Activated T-cell treated with anti-CD3 and anti-CD28 coated beads, Interleukin-2, amount 50 U/mL, for 4 hours (primary cell): ENCODE measurements at regions not wholly inside any gene's neighbourhood (a gene's known extent, or its start where the extent isn't known, plus 50 kb on each side); places are given as distances from the start of the nearest gene placed in this dataset.

Source experiments
- ATAC-seq, 2 donors: fragments of 200-7000 bp; cut with Tn5 transposase; one replicate each; pipeline ENCODE4 v1.10.0; 2021
- DNase-seq: peaks from one replicate; pipeline ENCODE4 v3.0.0-alpha.2; 2020
- H3K27me3 Mint-ChIP-seq: one replicate; pipeline ENCODE4 v1.8.0; 2021; ENCODE audit warnings: low read depth, mixed read lengths
- H3K36me3 Mint-ChIP-seq: one replicate; pipeline ENCODE4 v1.8.0; 2022; ENCODE audit warnings: mixed read lengths; ENCODE audit not compliant: insufficient read depth
- H3K4me1 Mint-ChIP-seq: one replicate; pipeline ENCODE4 v1.8.0; 2021; ENCODE audit warnings: low read depth, mixed read lengths
- H3K4me3 Mint-ChIP-seq: one replicate; pipeline ENCODE4 v1.8.0; 2021; ENCODE audit warnings: mild to moderate bottlenecking, moderate library complexity, mixed read lengths
- H3K9me3 Mint-ChIP-seq: one replicate; pipeline ENCODE4 v1.8.0; 2021; ENCODE audit warnings: mixed read lengths

- DNase-seq: no peak
- ATAC-seq: no peak
- H3K9me3 Mint-ChIP-seq: no peaks in the 10 kb centered on the region
- H3K4me3 Mint-ChIP-seq: no peak overlapping the region
- H3K4me1 Mint-ChIP-seq: no peaks in the 10 kb centered on the region
- no peaks in the 10 kb centered on the region for H3K27me3 Mint-ChIP-seq
- no peaks in the 10 kb centered on the region for H3K36me3 Mint-ChIP-seq
Measured at GRCh38 chr3:3586843-3587646, 212.2 kb upstream of the LRRN1 start.

- no peaks in the 10 kb centered on the region for H3K4me1 Mint-ChIP-seq
- DNase-seq (no peak), ATAC-seq (no peak)
- H3K36me3 Mint-ChIP-seq: no peaks in the 10 kb centered on the region
- no peak overlapping the region for H3K4me3 Mint-ChIP-seq
- no peaks in the 10 kb centered on the region for H3K27me3 Mint-ChIP-seq
- no peaks in the 10 kb centered on the region for H3K9me3 Mint-ChIP-seq
Measured at GRCh38 chr3:3586336-3586735, 212.9 kb upstream of the LRRN1 start.

GRCh38 chr3:3579658-3580057 is 219.6 kb upstream of the LRRN1 start:
- DNase-seq (no peak), ATAC-seq (no peak)
- no peaks in the 10 kb centered on the region for H3K4me1 Mint-ChIP-seq

GRCh38 chr3:3578718-3579117 is 220.5 kb upstream of the LRRN1 start:
- Mint-ChIP-seq H3K27me3 (no peaks in the 10 kb centered on the region), H3K4me3 (no peak overlapping the region), H3K36me3 (no peaks in the 10 kb centered on the region), H3K4me1 (no peaks in the 10 kb centered on the region), H3K9me3 (no peaks in the 10 kb centered on the region)
- ATAC-seq (no peak), DNase-seq (no peak)

More at GRCh38 chr3:3579658-3580057, 219.6 kb upstream of the LRRN1 start:
- H3K27me3 Mint-ChIP-seq: no peaks in the 10 kb centered on the region
- no peak overlapping the region for H3K4me3 Mint-ChIP-seq
- H3K36me3 Mint-ChIP-seq: no peaks in the 10 kb centered on the region
- H3K9me3 Mint-ChIP-seq: no peaks in the 10 kb centered on the region

- DNase-seq: no peak
- ATAC-seq: no peak
Measured at GRCh38 chr3:3577823-3578222, 221.4 kb upstream of the LRRN1 start.

GRCh38 chr3:3573341-3573740 is 225.9 kb upstream of the LRRN1 start:
- ATAC-seq: no peak
- H3K4me1 Mint-ChIP-seq: no peaks in the 10 kb centered on the region

More at GRCh38 chr3:3577823-3578222, 221.4 kb upstream of the LRRN1 start:
- Mint-ChIP-seq H3K4me3 (no peak overlapping the region), H3K4me1 (no peaks in the 10 kb centered on the region), H3K36me3 (no peaks in the 10 kb centered on the region), H3K9me3 (no peaks in the 10 kb centered on the region), H3K27me3 (no peaks in the 10 kb centered on the region)

GRCh38 chr3:3560591-3561311 is 238.5 kb upstream of the LRRN1 start:
- ATAC-seq: no peak
- no peak for DNase-seq
- no peaks in the 10 kb centered on the region for H3K9me3 Mint-ChIP-seq
- H3K36me3 Mint-ChIP-seq: no peaks in the 10 kb centered on the region
- no peaks in the 10 kb centered on the region for H3K4me1 Mint-ChIP-seq
- H3K4me3 Mint-ChIP-seq: no peak overlapping the region
- no peaks in the 10 kb centered on the region for H3K27me3 Mint-ChIP-seq

More at GRCh38 chr3:3573341-3573740, 225.9 kb upstream of the LRRN1 start:
- Mint-ChIP-seq H3K27me3 (no peaks in the 10 kb centered on the region), H3K9me3 (no peaks in the 10 kb centered on the region), H3K4me3 (no peak overlapping the region), H3K36me3 (no peaks in the 10 kb centered on the region)
- no peak for DNase-seq

- H3K4me3 Mint-ChIP-seq: no peak overlapping the region
- DNase-seq (no peak), ATAC-seq (no peak)
- no peaks in the 10 kb centered on the region for H3K36me3 Mint-ChIP-seq
- H3K27me3 Mint-ChIP-seq: no peaks in the 10 kb centered on the region
- H3K4me1 Mint-ChIP-seq: no peaks in the 10 kb centered on the region
- H3K9me3 Mint-ChIP-seq: no peaks in the 10 kb centered on the region
Measured at GRCh38 chr3:3559786-3560185, 239.4 kb upstream of the LRRN1 start.

GRCh38 chr3:3556078-3556477 is 243.2 kb upstream of the LRRN1 start:
- DNase-seq: no peak
- H3K36me3 Mint-ChIP-seq: no peaks in the 10 kb centered on the region
- no peaks in the 10 kb centered on the region for H3K9me3 Mint-ChIP-seq
- H3K4me3 Mint-ChIP-seq: no peak overlapping the region
- no peaks in the 10 kb centered on the region for H3K4me1 Mint-ChIP-seq
- no peaks in the 10 kb centered on the region for H3K27me3 Mint-ChIP-seq
- no peak for ATAC-seq

GRCh38 chr3:3553236-3553635 is 246.0 kb upstream of the LRRN1 start:
- Mint-ChIP-seq H3K4me1 (no peaks in the 10 kb centered on the region), H3K27me3 (no peaks in the 10 kb centered on the region), H3K4me3 (no peak overlapping the region), H3K9me3 (peaks cover 12% of the 10 kb centered on the region), H3K36me3 (no peaks in the 10 kb centered on the region)
- ATAC-seq (no peak), DNase-seq (no peak)

- no peak for ATAC-seq
- no peaks in the 10 kb centered on the region for H3K4me1 Mint-ChIP-seq
- no peaks in the 10 kb centered on the region for H3K27me3 Mint-ChIP-seq
- peaks cover 12% of the 10 kb centered on the region for H3K9me3 Mint-ChIP-seq
- no peak overlapping the region for H3K4me3 Mint-ChIP-seq
- no peak for DNase-seq
- H3K36me3 Mint-ChIP-seq: no peaks in the 10 kb centered on the region
Measured at GRCh38 chr3:3552761-3553160, 246.5 kb upstream of the LRRN1 start.

- no peaks in the 10 kb centered on the region for H3K27me3 Mint-ChIP-seq
Measured at GRCh38 chr3:3551981-3552380, 247.2 kb upstream of the LRRN1 start.

GRCh38 chr3:3545360-3545759 is 253.9 kb upstream of the LRRN1 start:
- DNase-seq (no peak), ATAC-seq (no peak)
- Mint-ChIP-seq H3K9me3 (peaks cover 7% of the 10 kb centered on the region), H3K4me1 (no peaks in the 10 kb centered on the region), H3K27me3 (no peaks in the 10 kb centered on the region), H3K36me3 (no peaks in the 10 kb centered on the region), H3K4me3 (no peak overlapping the region)

More at GRCh38 chr3:3551981-3552380, 247.2 kb upstream of the LRRN1 start:
- Mint-ChIP-seq H3K4me3 (no peak overlapping the region), H3K36me3 (no peaks in the 10 kb centered on the region), H3K9me3 (peaks cover 12% of the 10 kb centered on the region), H3K4me1 (no peaks in the 10 kb centered on the region)
- DNase-seq (no peak), ATAC-seq (no peak)

GRCh38 chr3:3538451-3538850 is 260.8 kb upstream of the LRRN1 start:
- no peaks in the 10 kb centered on the region for H3K36me3 Mint-ChIP-seq
- H3K27me3 Mint-ChIP-seq: no peaks in the 10 kb centered on the region
- H3K4me3 Mint-ChIP-seq: no peak overlapping the region
- no peaks in the 10 kb centered on the region for H3K9me3 Mint-ChIP-seq
- no peak for DNase-seq
- ATAC-seq: no peak
- no peaks in the 10 kb centered on the region for H3K4me1 Mint-ChIP-seq

GRCh38 chr3:3532508-3532907 is 266.7 kb upstream of the LRRN1 start:
- no peaks in the 10 kb centered on the region for H3K9me3 Mint-ChIP-seq
- no peak for ATAC-seq
- no peak for DNase-seq
- no peak overlapping the region for H3K4me3 Mint-ChIP-seq
- H3K27me3 Mint-ChIP-seq: no peaks in the 10 kb centered on the region
- no peaks in the 10 kb centered on the region for H3K36me3 Mint-ChIP-seq
- H3K4me1 Mint-ChIP-seq: no peaks in the 10 kb centered on the region
